Stimulated activated CD8-positive, alpha-beta memory T cell treated with anti-CD3 and anti-CD28 coated beads, Interleukin-12 subunit alpha, Interleukin-12 subunit beta, amount 100 ng/mL, for 24 hours (primary cell): ENCODE measurements at regions not wholly inside any gene's neighbourhood (a gene's known extent, or its start where the extent isn't known, plus 50 kb on each side); places are given as distances from the start of the nearest gene placed in this dataset.
"Not testable (repeated sequence)": the region's sequence is repeated elsewhere in the genome, so short reads cannot be mapped to it uniquely, and the experiment has no call there.

Source experiments
- DNase-seq: peaks from one replicate; pipeline ENCODE4 v3.0.0-alpha.2; 2020; ENCODE audit errors: extremely low read depth

DNA sequence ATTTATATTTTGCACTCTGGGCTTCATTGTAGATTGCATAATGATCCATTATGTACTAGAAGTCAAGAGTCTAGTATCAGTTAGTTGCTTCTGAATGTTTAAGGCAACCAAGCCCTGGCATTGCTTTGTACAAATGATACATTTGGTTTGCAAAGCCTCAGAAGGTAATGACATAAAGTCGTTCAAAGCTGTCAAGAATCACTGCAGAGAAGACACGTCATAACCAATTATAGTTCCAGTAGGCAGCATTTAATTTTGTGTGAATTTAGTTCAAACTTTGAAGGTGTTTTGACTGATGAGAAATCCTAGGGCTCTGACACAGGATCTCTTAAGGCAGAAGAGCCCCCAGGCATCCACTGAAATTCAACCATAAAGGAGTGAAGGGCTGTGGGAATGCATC lies 163.0 kb upstream of the KRR1 start:
- no peak for DNase-seq

DNA sequence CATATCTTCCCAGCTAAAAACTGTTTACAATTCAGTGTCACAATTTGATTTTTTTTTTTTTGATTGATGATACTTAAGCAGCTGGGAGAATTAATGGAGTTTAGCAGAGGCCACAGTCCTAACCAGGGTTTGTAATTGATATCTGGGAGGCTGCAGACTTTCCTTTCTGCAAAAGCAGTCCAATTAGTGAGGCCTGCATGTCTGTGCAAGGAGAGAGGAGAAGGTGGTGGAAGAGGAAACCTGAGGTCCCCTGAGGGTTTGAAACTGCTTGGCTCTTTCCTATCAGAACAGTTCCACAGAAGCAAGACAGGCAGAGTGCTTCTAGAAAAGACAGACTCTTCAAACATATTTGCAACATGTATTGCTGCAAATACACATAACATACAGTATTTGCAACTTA lies 160.8 kb upstream of the KRR1 start:
- DNase-seq = no peak

DNA sequence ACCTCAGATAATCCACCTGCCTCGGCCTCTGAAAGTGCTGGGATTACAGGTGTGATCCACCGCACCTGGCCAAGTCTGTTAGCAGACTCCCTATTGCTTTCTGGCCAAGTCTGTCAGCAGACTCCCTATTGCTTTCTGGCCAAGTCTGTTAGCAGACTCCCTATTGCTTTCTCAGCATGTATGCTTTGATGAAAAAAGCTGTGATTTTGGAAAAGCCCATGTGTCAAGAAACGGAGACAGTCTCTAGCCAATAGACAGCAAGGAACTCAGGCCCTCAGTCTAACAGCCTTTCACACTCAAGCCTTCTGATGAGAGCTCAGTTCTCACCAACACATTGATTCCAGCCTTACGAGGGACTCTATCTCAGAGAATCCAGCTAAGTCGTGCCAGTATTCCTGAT lies 158.8 kb upstream of the KRR1 start:
- no peak for DNase-seq

DNA sequence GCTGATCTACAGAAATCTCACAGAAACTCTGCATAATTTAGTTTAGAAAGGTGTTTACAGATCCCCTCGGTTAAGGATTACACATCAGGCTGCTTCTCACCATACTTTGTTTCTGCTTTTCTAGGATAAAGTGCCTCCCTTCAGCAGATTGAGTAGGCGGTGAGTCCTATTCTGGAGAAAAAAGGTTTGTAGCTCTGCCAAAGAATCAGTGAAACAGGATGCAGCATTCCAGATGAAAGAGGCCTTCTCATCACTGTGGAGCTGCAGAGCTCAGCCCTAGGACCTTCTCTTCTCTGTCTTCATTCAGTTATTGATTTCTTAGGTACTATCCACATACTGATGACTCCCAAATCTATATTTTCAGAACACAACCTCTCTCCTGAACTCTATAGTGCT lies 155.5 kb upstream of the KRR1 start:
- DNase-seq = no peak

DNA sequence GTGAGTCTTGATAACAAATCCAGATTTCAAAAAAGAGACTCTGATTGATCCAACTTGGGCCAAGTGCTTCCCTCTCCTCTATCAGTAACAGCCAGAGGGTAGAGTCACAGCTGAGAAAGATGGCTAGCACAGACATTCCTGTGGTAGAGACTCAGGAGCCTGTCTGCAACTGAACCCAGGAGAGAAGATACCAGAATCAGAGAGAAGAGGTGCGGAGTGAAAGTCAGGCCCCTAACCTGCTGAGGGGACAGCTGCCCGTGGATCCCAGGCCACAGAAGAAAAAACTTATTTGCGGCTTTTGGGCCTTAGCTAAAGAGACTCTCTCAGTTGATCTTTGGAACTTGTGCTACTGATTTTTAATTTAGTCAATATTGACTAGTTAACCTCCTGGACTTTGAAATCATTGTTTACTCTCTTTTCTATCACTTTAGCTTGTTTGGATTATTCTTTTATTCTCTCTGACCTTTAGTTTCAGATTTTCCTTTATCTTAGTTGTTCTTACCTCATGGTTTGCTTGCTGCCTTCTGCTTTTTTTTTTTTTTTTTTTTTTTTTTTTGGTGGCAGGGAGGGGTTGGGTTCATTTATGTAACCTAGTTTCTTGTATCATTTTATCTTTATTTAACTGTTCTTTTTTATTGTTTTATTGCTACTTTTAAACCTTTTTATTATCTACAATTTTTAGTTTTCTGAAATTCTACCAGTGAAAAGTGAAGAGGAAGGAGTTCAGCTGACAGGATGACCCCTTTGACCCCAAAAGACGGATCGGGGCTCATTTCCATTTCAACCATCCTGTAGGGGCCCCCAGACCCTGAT lies 154.9 kb upstream of the KRR1 start:
- DNase-seq = no peak

DNA sequence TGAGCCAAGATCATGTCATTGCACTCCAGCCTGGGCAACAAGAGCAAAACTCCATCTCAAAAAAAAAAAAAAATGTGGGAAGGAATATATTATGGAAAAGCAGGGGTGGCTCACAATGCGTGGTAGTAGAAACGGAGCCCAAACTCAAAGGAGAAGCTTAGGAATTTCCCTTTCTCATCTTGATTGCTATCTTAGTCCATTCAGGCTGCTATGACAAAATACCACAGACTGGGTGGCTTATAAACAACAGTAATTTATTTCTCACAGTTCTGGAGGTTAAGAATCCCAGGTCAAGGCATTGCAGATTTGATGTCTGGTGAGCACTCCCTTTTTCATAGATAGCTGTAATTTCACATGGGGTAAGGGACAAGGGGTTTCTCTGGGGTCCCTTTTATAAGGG lies 153.8 kb upstream of the KRR1 start:
- no peak for DNase-seq

DNA sequence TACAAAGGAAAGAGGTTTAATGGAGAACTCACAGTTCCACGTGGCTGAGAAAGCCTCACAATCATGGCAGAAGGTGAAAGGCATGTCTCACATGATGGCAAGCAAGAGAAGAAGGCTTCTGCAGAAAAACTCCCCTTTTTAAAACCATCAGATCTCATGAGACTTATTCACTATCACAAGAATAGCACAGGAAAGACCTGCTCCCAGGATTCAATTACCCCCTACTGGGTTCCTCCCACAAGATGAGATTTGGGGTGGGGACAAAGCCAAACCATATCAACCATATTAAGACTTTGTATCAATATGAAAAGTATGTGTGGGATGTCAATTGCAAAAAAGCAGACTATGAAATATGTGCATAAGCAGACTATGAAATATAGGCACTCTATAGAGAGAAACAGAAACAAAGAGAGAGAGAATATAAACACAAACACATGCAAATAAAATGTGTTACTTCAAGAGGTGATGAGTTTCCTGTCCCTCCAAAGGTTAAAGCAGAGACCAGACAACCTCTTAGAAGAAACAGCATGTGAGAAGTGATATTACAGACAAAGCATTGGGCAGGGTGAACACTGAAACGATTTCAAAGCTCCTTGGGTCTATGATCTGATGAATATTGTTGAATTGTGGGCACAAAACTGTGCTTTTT lies 151.2 kb upstream of the KRR1 start:
- DNase-seq = no peak

DNA sequence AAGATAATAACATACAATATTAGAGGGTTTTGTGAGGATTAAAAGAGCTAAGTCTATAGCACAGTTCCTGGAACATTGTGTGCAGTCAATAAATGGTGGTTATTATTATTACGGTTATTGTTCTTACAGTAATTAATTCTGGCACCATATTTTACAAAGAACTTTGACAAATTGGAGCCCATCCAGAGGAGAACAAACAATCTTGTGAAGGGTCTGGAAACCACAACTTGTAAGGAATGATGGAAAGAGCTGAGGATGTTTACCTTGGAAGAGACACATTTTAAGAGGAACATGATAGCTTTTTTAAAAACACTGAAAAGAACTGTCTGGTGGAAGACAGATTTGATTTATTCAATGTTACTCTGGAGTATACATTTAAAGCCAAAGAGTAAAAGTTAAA lies 150.5 kb upstream of the KRR1 start:
- no peak for DNase-seq

DNA sequence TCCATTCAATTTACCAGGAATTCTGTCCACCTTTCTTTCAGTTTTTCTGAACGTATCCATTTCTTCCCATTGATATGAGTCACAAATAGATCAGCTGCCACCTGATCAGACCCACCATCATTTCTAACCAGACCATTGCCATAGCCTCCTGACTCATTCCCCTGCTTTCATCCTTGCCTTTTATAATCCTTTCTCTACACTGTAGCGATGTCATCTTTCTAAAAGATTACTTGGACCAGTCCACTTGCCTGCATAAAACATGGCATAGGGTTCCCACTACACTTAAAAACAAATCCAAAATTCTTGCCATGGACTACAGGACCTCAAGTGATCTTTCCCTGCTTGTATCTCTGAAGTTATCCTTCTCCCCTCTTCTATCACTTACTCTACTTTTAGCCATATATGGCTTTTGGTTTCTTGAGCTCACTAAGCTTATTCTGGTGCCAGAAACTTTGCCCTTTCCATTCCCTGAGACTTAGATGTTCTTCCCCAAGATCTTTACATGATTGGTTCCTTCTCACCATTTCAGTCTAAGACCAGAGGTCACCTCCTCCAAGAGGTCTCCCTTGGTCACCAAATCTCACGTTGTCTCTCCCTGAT lies 149.5 kb upstream of the KRR1 start:
- no peak for DNase-seq

DNA sequence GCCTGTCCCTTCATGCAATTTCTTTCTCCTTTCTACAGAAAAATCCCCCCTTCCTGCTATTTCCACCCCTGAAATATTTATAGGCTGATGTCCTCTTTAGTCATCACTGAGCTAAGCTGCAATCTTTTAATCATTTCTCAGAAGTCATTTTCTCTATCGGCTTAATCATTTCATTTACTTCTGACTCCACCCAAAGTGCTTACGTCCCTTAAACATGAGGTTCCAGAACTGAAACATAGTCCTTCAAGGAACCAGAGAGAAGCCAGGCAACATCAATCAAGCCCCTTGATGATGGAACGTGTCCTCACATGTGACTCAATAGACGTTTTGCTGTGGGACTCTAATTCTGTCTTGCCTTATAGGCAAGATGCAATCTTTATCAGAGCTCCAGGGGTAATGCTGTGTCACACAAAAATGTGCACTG lies 148.7 kb upstream of the KRR1 start:
- no peak for DNase-seq

DNA sequence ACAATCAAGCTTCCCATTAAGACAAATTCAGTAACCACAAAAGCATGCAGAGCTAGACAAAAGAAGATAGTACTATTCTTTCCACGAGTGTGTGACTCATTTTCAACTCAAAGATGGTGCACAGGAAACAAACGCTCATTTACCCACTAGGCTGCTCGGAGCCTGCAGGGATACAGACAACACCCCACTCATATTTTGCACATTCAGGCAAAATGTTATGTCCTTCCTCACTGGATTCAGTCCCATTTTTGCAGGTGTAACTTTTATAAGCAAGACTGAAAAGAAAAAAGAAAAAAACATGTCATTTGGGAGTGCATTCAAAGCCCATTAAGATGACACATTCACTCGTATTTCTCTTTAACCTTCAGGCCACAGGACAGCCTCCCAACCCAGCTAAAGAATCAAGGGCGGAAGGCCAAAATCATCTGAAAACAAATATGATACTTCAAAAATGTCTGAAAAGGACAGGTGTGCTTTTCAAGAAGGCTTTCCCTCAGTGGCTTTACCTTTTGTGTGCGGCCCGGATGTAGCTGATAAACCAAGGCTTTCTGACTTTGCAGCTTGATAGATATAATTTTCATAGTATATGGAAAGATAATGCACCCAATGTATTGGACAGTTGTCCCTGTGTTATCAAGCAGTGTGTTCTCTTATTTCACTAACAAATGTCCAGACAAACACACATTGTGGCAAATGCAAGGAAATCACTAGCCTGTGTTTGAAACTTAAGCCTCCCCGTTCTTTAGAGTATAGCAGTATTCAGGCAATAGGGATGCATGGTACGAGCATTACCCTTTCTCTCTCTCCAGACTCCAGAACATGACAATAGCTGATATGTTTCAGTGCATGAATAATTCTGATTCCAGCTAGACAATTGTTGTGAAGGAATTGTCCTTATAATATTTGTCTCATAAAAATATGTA lies 147.8 kb upstream of the KRR1 start:
- DNase-seq = no peak

DNA sequence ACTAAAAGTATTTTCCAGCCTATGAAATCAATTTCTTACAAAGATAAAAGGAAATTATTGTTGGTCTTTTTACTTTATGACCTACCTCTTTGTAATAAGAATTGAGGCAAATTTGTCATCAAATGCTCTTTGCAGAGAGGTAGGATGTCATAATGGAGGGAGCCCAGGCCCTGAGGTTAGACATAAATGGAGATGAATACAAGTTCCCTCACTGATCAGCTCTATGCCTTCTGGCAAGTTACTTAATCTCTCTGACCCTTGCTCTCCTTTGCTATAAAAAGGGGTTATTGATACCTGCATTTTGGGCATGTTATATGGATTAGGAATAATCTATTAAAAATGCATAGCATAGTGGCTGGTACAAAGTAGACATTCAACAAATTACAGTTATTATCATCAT lies 146.9 kb upstream of the KRR1 start:
- no peak for DNase-seq

DNA sequence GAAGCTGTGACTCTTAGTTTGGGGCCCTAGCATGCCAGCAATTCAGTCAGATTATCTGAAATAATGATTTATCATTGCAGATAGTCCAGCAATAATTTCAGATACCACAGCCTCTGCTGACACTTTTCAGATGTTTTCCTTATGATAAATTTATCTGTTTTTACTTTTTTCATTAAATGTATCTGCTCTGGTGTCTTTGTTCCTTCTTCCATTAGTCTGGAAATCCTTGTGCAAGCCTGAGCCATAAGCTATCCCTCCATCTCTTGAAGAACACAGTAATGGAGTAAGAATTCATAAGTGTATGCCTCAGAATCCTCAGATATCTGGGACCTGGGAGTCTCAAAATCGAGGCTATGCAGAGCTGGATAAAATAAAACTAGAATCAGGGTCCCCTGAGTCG lies 146.4 kb upstream of the KRR1 start:
- DNase-seq = no peak

DNA sequence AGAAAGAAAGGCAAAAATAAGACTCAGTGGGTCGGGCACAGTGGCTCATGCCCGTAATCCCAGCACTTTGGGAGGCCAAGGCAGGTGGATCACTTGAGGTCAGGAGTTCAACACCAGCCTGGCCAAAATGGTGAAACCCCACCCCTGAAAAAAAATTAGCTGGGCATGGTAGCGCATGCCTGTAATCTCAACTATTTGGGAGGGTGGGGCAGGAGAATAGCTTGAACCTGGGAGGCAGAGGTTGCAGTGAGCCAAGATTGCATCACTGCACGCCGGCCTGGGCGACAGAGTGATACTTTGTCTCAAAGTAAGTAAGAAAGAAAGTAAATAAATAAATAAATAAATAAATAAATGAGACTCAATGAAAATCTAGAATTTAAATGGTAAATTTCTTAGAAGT lies 145.9 kb upstream of the KRR1 start:
- DNase-seq = not testable (repeated sequence)

DNA sequence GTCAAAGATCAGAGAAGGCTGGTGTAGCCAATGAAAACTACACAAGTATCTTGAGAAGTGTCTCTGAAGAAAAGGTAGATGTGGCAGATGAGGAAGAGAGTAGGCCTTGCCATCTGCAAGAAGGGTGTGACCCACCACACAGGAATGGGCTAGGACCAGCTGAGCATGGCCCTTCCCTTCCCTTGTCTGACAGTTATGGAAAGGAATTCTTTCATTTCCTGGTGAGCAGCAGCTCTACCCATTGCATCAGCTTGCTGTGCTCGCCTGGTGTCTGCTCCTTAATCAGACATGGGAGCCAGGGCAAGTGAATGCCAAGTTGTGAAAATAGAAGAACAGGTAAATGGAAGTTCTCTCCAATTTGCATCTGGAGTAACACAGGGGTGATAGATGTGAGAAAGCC lies 145.2 kb upstream of the KRR1 start:
- DNase-seq = no peak

DNA sequence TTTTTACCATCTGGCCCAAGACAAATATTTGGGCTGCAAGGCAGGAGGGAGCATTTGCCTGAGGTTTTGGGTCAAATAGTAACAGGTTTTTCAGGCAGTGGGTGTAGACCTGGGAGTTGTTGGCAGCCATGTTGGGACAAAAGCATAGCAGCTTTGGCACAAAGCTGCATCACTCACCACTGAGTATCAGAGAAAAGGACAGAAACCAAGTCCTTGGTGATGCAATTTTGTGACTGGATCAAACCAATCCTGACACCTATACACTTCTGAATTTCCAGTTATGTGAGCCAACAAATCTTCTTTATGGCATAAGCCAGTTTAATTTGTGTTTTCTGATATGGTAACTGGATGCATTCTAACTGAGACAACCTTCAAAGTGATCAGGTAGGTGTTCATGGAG lies 144.8 kb upstream of the KRR1 start:
- no peak for DNase-seq

DNA sequence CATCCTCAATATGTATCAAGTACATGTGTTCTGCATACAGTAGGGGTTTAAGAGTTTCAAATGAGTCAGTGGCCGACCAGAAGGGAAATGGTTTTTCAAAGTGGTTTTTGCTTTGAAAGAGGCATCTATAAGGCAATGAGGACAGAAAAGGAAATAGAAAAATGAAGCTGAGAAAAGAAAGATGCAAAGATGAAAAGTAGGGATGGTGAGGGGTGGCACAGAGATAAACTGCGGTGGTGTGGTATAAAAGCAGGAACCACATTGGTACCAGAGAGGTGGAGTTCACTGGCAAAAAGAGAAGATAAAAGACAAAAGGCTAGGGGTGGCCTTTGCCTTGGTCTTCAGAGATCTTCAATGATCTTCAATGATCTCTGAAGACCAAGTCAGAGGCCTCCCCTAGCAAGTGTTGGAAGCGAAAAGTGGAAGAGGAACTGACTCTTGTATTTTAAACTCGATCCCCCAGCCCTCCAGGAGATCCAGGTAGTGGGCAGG lies 144.0 kb upstream of the KRR1 start:
- DNase-seq = no peak

DNA sequence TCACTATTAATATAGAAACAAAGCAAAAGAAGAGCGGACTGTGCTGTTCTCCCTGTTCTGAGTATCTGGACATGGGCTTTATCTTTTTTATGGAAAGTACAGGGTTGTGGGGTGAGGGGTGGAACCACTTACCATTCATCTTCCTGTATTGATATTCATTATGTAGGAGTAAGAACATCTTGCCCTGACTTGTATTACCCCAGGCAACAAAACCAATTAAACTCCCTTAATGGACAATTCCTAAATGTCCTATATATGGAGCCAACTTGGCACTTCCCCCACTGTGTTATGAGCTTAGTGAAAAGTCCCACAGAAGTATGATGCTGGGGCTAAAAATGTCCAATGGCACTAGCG lies 139.9 kb upstream of the KRR1 start:
- DNase-seq = no peak

DNA sequence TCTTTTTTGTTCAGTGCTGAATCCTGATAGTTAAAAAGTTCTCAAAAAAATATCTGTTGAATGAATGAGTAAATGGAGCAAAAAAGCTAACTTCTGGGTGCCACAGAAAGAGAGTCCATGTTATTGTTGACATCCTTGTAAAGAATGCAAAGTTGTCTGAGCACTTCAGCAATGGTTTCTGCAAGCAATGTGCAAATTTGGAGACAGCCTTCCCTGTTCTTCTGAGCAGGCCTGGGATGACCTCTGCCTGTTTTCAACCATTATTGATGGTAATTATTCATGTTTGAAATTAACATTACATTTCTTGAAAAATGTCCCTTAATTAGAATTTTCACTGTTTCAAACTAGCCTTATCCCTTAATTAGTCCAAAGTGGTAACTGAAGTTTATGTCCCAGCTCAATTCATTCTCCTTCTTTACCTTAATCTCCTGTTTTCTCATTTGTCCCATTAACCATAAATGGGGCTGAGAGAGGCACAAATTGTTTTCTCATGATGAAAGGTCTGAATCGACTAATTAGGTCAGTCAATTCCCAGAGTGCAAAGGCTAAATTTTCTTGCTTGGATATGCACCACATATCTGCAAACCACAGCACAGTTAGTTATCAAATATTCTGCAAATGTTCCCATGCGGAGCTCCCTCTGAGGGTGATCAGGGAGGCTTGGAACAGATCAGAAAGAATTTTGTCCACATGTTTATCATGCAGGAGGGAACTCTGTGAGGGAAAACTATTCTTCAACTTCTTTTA lies 139.4 kb upstream of the KRR1 start:
- DNase-seq = no peak

DNA sequence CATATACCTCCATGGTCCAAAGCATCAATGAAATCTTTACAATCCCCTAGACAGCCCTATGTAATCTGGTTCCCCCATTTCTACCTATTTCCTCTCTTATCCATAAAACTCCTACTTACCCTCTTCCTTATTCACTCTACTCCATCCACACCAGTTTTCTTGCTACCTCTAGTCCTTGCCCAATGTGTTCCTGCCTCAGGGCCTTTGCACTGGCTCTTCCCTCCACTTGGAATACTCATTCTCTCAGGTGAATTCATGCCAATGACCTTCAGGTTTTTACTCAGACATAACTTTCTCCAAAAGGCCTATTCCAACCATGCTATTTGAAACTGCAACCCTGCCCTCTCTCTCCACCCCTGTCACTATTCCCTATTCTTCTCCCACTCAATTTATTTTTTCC lies 138.7 kb upstream of the KRR1 start:
- no peak for DNase-seq

DNA sequence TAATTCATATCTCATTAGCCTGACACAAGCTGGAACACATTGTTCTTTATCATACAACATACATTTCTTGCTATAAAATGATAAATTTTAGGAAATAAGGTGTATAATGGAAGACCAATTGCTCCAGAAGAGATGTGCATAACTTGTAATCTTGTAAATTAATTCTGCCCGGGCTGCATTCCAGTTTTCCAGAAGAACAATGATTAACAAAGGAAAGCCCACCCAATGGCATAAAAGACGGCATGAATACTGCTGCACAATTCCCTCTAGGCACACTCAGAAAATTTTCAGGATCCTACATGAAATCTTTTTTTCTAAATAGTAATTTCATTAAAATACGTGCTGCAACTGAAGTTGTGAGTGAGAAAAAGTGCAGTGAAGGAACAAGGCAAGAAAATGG lies 137.4 kb upstream of the KRR1 start:
- DNase-seq = no peak
